ENCODE measurements at regions not wholly inside any gene's neighbourhood (a gene's known extent, or its start where the extent isn't known, plus 50 kb on each side); places are given as distances from the start of the nearest gene placed in this dataset.

GRCh38 chr2:118622108-118622507, 225.3 kb downstream of the EN1 start:
- no peaks in the 10 kb centered on the region for H3K4me1 ChIP-seq (ENCODE audit: insufficient read depth, low read length, poor library complexity, severe bottlenecking)
- no peaks in the 10 kb centered on the region for H3K9me3 ChIP-seq (ENCODE audit: insufficient read depth, low read depth, low read length)
- no peaks in the 10 kb centered on the region for H3F3A ChIP-seq (ENCODE audit: low read depth)
- H3K9ac ChIP-seq (ENCODE audit: low read depth, low read length, poor library complexity, severe bottlenecking), result no peak overlapping the region
- no peak for TF ChIP-seq EZH2phosphoT487 (IDR thresholded peaks at IDR 0.05; ENCODE audit: borderline replicate concordance)
- TF ChIP-seq, protein P1, sequence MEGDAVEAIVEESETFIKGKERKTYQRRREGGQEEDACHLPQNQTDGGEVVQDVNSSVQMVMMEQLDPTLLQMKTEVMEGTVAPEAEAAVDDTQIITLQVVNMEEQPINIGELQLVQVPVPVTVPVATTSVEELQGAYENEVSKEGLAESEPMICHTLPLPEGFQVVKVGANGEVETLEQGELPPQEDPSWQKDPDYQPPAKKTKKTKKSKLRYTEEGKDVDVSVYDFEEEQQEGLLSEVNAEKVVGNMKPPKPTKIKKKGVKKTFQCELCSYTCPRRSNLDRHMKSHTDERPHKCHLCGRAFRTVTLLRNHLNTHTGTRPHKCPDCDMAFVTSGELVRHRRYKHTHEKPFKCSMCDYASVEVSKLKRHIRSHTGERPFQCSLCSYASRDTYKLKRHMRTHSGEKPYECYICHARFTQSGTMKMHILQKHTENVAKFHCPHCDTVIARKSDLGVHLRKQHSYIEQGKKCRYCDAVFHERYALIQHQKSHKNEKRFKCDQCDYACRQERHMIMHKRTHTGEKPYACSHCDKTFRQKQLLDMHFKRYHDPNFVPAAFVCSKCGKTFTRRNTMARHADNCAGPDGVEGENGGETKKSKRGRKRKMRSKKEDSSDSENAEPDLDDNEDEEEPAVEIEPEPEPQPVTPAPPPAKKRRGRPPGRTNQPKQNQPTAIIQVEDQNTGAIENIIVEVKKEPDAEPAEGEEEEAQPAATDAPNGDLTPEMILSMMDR (conservative IDR thresholded peaks at IDR 0.05; ENCODE audit: low read length), result no peak
- H4K20me1 ChIP-seq (ENCODE audit: insufficient read depth, low read length, poor library complexity, severe bottlenecking), result no peaks in the 10 kb centered on the region
- no peaks in the 10 kb centered on the region for H3K36me3 ChIP-seq (ENCODE audit: insufficient read depth, low read length)
- H3K4me3 ChIP-seq (ENCODE audit: low read length, poor library complexity, severe bottlenecking), result no peak overlapping the region
- no peaks in the 10 kb centered on the region for H3K27me3 ChIP-seq (ENCODE audit: insufficient read depth, low read length, poor library complexity, severe bottlenecking)
- no peak overlapping the region for H2AFZ ChIP-seq (ENCODE audit: low read length)
- H3K4me2 ChIP-seq (ENCODE audit: low read depth, low read length, poor library complexity, severe bottlenecking), result no peak overlapping the region
- no peaks in the 10 kb centered on the region for H3K79me2 ChIP-seq (ENCODE audit: insufficient read depth, low read length)
- no peaks in the 10 kb centered on the region for H3K9me2 ChIP-seq (replicated peaks; ENCODE audit: low read depth, low read length)

DNA sequence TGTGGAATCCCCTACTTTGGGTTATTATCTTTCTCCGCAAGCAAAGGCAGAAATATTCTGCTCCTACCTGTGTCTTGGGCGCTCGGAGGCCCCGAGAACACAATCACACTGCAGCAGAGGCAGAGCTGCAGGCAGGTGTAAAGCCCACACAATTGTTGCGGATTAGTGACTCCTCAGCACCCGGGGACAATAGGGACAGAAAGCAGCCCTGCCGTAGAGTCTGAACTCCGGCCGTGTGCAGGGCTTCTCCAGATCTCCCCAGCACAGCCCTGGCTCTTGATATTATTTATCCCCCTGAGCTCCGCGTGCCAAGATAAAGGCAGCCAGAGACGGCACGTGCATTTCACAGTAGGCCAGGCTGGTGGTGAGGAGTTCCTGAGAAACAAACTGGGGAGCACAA, 229.2 kb downstream of the EN1 start:
- Histone ChIP-seq H3K4me1 (ENCODE audit: insufficient read depth, low read length, poor library complexity, severe bottlenecking) (no peaks in the 10 kb centered on the region), H3K9me3 (ENCODE audit: insufficient read depth, low read depth, low read length) (no peaks in the 10 kb centered on the region), H3K4me2 (ENCODE audit: low read depth, low read length, poor library complexity, severe bottlenecking) (no peak overlapping the region), H3K27me3 (ENCODE audit: insufficient read depth, low read length, poor library complexity, severe bottlenecking) (no peaks in the 10 kb centered on the region), H4K20me1 (ENCODE audit: insufficient read depth, low read length, poor library complexity, severe bottlenecking) (no peaks in the 10 kb centered on the region), H3F3A (ENCODE audit: low read depth) (no peaks in the 10 kb centered on the region), H3K79me2 (ENCODE audit: insufficient read depth, low read length) (no peaks in the 10 kb centered on the region), H3K9me2 (replicated peaks; ENCODE audit: low read depth, low read length) (no peaks in the 10 kb centered on the region), H3K4me3 (ENCODE audit: low read length, poor library complexity, severe bottlenecking) (no peak overlapping the region), H3K36me3 (ENCODE audit: insufficient read depth, low read length) (no peaks in the 10 kb centered on the region), H2AFZ (ENCODE audit: low read length) (no peak overlapping the region), H3K9ac (ENCODE audit: low read depth, low read length, poor library complexity, severe bottlenecking) (no peak overlapping the region)
- TF ChIP-seq, protein P1 (conservative IDR thresholded peaks at IDR 0.05; ENCODE audit: low read length), result no peak
- TF ChIP-seq EZH2phosphoT487 (IDR thresholded peaks at IDR 0.05; ENCODE audit: borderline replicate concordance), result no peak

DNA sequence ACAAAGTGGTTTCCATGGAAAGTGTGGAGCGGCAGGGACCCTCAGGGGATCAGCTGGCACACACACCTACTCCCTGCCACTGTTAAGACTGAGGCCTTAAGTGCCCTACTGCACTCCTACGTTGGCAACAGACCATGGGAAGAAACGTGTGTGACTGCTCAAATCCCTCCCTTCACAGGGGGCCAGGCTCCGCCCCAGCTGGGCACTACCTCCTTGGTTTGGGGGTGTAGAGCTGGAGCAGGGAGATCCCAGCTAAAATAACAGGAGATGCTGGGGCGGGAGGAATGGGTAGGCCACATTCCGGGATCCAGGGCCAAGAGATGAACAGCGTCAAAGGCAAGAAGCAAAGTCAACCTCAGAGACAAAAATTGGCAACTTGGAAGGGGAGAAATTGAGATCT, 231.0 kb downstream of the EN1 start:
- Histone ChIP-seq H3K4me2 (ENCODE audit: low read depth, low read length, poor library complexity, severe bottlenecking) (no peak overlapping the region), H3K9me2 (replicated peaks; ENCODE audit: low read depth, low read length) (no peaks in the 10 kb centered on the region), H3K27me3 (ENCODE audit: insufficient read depth, low read length, poor library complexity, severe bottlenecking) (no peaks in the 10 kb centered on the region), H3K36me3 (ENCODE audit: insufficient read depth, low read length) (no peaks in the 10 kb centered on the region), H4K20me1 (ENCODE audit: insufficient read depth, low read length, poor library complexity, severe bottlenecking) (no peaks in the 10 kb centered on the region), H3F3A (ENCODE audit: low read depth) (no peaks in the 10 kb centered on the region), H3K79me2 (ENCODE audit: insufficient read depth, low read length) (no peaks in the 10 kb centered on the region), H2AFZ (ENCODE audit: low read length) (no peak overlapping the region), H3K4me1 (ENCODE audit: insufficient read depth, low read length, poor library complexity, severe bottlenecking) (no peaks in the 10 kb centered on the region), H3K4me3 (ENCODE audit: low read length, poor library complexity, severe bottlenecking) (no peak overlapping the region), H3K9me3 (ENCODE audit: insufficient read depth, low read depth, low read length) (no peaks in the 10 kb centered on the region), H3K9ac (ENCODE audit: low read depth, low read length, poor library complexity, severe bottlenecking) (no peak overlapping the region)
- TF ChIP-seq, protein P1 (conservative IDR thresholded peaks at IDR 0.05; ENCODE audit: low read length), result no peak
- no peak for TF ChIP-seq EZH2phosphoT487 (IDR thresholded peaks at IDR 0.05; ENCODE audit: borderline replicate concordance)
